ENCODE measurements at regions not wholly inside any gene's neighbourhood (a gene's known extent, or its start where the extent isn't known, plus 50 kb on each side); places are given as distances from the start of the nearest gene placed in this dataset.

DNA sequence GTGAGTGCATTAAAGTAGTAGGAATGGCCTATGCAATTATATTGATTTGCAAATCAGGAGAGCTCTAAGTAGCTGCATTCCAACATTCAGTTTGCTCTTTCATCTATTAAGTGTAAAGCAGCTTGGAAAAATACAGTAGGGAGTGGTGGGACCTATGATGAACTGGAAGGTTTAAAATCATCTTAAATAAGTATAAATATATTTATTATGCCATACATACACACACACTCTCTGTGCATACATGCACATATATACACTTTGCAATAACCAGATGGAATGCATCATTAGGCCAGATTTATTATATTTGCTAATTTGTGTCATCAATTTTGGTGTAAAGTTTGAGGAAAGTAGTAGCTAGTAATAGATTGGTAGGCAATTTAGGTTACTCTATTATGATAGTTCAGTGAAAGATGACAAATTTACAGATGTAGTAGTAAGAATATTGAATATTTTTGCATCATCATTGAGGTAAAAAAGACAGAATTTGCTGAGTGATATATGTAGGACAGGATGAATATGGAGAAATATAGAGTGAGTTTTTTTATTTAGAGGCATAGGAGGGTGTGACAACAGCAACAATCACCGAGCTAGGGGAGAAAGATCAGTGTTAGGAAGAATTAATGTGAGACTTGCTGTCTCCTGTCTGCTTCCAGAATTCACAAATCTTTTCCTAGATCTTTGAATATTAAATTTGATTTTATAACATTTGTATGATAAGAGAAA lies 961.0 kb upstream of the CDH2 start:
- no peak overlapping the region for H3K4me3 Mint-ChIP-seq
- Histone ChIP-seq H3K4me1 (ENCODE audit: insufficient read depth, low read length) (no peaks in the 10 kb centered on the region), H3K36me3 (ENCODE audit: insufficient read depth, low read length) (no peaks in the 10 kb centered on the region), H3K4me3 (ENCODE audit: low read length in 2 of 2) (no peak overlapping the region), H3K9me3 (ENCODE audit: control insufficient read depth in 1 of 2, low read length in 2 of 2) (no peaks in the 10 kb centered on the region), H3K27me3 (ENCODE audit: insufficient read depth, low read length) (no peaks in the 10 kb centered on the region), H3K27ac (ENCODE audit: low read depth, low read length) (no peak overlapping the region)
- no peaks in the 10 kb centered on the region for H3K27me3 Mint-ChIP-seq
- intact Hi-C loops (cut with micrococcal nuclease) = no loop called here
- POLR2A ChIA-PET (ENCODE audit: partially characterized antibody) = no interaction called here
- no peaks in the 10 kb centered on the region for H3K36me3 Mint-ChIP-seq
- CTCF ChIA-PET (ENCODE audit: partially characterized antibody) = no interaction called here
- H3K9me3 Mint-ChIP-seq = peaks cover 0 to 18% (median 8%) of the 10 kb centered on the region in 8 donors
- H3K4me1 Mint-ChIP-seq = no peaks in the 10 kb centered on the region
- H3K27ac Mint-ChIP-seq = no peak overlapping the region
- DNase-seq = no peak

DNA sequence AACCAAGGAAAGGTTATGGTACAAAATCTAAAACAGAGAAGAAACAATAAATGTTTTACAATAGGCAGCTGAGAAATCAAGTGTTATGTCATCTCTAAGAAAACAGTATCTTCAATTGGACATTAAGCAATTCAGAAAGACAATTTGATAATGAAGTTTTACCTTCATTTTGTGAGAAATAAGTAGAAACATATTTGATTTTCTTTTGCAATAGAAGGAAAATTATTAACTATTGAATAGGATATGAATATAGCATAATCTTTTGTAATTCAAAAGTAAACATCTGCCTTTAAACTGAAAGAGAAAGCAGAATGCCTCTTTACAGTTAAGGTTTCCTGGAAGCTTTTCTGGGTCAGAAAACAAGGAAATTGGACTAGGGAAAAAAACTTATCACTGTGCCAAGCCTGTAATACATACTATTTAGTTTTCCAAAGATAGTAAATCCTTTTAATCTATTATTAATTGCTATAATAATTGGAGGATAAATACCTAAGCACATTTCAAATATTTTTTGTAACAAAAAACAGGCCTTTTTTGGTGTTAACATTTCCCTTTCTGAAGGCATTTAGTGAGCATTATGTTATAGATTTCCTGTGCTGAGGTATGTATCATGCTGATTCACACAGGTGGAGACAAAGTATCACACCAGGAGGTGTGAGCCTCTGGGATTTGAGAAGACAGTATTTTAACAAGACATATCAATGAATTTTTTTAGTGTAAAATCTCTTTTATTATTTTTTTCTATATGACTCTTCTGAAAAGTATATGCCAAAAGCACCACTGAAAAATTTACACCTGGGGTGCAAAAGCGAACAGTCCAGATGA lies 947.0 kb upstream of the CDH2 start:
- Mint-ChIP-seq H3K4me3 (no peak overlapping the region), H3K27ac (no peak overlapping the region), H3K9me3 (peaks cover 0 to 20% (median 7%) of the 10 kb centered on the region in 8 donors), H3K36me3 (no peaks in the 10 kb centered on the region), H3K4me1 (no peaks in the 10 kb centered on the region), H3K27me3 (no peaks in the 10 kb centered on the region)
- no peak for DNase-seq
- intact Hi-C loops (cut with micrococcal nuclease) = no loop called here
- CTCF ChIA-PET (ENCODE audit: partially characterized antibody) = no interaction called here
- Histone ChIP-seq H3K4me3 (ENCODE audit: low read length in 2 of 2) (no peak overlapping the region), H3K9me3 (ENCODE audit: control insufficient read depth in 1 of 2, low read length in 2 of 2) (peaks cover 0 to 3% of the 10 kb centered on the region in 2 donors), H3K4me1 (ENCODE audit: insufficient read depth, low read length) (no peaks in the 10 kb centered on the region), H3K27me3 (ENCODE audit: insufficient read depth, low read length) (no peaks in the 10 kb centered on the region), H3K27ac (ENCODE audit: low read depth, low read length) (no peak overlapping the region), H3K36me3 (ENCODE audit: insufficient read depth, low read length) (no peaks in the 10 kb centered on the region)
- POLR2A ChIA-PET (ENCODE audit: partially characterized antibody) = no interaction called here

DNA sequence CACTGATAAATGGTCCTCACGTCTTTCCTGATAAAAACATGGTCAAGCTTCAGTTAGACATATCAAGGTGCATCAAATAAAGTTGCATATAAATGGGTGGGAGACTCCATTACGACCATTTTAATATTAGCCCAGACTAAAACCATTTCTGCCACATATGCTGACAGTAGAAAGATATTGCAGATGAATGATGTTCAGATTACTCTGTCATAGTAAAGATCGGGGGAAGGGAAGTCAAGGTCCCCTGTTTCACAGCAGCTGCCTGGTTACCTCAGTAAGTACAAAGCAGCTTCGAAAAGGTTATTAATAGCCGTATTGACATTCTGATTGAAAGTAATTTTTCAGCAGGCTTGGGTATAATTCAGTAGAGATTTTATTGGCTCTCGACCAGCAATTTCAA lies 927.7 kb upstream of the CDH2 start:
- Histone ChIP-seq H3K4me3 (ENCODE audit: low read length in 2 of 2) (no peak overlapping the region), H3K4me1 (ENCODE audit: insufficient read depth, low read length) (no peaks in the 10 kb centered on the region), H3K27ac (ENCODE audit: low read depth, low read length) (no peak overlapping the region), H3K9me3 (ENCODE audit: control insufficient read depth in 1 of 2, low read length in 2 of 2) (no peaks in the 10 kb centered on the region), H3K27me3 (ENCODE audit: insufficient read depth, low read length) (no peaks in the 10 kb centered on the region), H3K36me3 (ENCODE audit: insufficient read depth, low read length) (no peaks in the 10 kb centered on the region)
- Mint-ChIP-seq H3K36me3 (no peaks in the 10 kb centered on the region), H3K4me3 (no peak overlapping the region), H3K27ac (no peak overlapping the region), H3K9me3 (peaks cover 4 to 44% (median 21%) of the 10 kb centered on the region in 8 donors), H3K4me1 (no peaks in the 10 kb centered on the region), H3K27me3 (no peaks in the 10 kb centered on the region)
- intact Hi-C loops (cut with micrococcal nuclease) = no loop called here
- POLR2A ChIA-PET (ENCODE audit: partially characterized antibody) = no interaction called here
- CTCF ChIA-PET (ENCODE audit: partially characterized antibody) = no interaction called here
- DNase-seq = no peak

DNA sequence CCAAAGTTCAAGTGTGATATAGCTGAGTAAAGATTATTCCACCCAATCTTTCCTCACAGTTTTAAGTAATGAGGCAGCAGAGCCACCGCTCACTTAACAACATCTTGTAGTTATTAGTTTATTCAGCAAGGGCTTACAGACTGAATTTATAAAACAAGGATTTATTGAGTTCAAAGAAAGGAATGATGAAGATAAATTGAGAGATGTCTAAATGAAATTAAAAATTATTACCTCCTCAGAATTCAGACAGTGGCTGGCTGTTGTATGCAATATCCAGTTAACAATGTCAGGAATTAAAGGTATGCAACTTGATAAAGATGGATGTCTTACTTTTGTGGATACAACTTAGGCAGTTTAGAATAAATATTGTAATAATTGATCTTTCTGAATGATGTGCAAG lies 927.3 kb upstream of the CDH2 start:
- H3K36me3 ChIP-seq (ENCODE audit: insufficient read depth, low read length) = no peaks in the 10 kb centered on the region

DNA sequence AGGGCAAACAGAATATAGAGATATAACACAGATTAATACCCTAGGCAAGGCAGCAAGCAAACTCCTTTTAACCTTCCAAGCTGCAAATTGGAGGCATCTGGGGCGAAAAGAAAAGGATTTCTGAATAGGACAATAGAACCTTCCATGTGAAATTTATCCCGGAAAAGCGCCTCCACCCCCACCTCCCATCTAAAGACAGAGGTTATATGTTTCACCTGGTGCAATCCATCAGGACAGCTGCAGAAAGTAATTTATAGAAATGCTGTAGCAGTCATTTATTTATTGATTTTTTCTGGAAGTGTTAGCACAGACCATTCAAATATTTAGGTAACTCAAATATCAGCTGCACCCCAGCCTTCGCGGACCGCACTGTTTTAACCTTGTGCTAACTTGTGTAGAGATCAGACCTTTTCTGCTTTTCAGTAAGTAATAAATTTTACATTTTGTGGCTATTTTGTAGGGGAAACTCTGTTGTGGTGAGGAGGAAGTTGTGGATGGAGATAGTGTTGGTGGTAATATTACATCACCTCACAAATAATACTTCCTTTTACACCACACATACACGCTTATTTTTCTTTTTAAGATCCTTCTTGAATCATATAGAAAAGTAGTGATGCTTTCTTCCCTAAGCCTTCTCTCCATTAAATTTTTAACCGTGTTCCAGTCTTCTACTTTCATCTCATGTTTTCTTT lies 919.3 kb upstream of the CDH2 start:
- Histone ChIP-seq H3K36me3 (ENCODE audit: insufficient read depth, low read length) (no peaks in the 10 kb centered on the region), H3K27ac (ENCODE audit: low read depth, low read length) (no peak overlapping the region), H3K4me3 (ENCODE audit: low read length in 2 of 2) (no peak overlapping the region), H3K9me3 (ENCODE audit: control insufficient read depth in 1 of 2, low read length in 2 of 2) (no peaks in the 10 kb centered on the region), H3K27me3 (ENCODE audit: insufficient read depth, low read length) (no peaks in the 10 kb centered on the region), H3K4me1 (ENCODE audit: insufficient read depth, low read length) (no peaks in the 10 kb centered on the region)
- DNase-seq = no peak
- H3K4me3 Mint-ChIP-seq = no peak overlapping the region
- no peak overlapping the region for H3K27ac Mint-ChIP-seq
- H3K9me3 Mint-ChIP-seq = peaks cover 0 to 39% (median 21%) of the 10 kb centered on the region in 8 donors
- no peaks in the 10 kb centered on the region for H3K4me1 Mint-ChIP-seq
- no peaks in the 10 kb centered on the region for H3K36me3 Mint-ChIP-seq
- CTCF ChIA-PET (ENCODE audit: partially characterized antibody) = no interaction called here
- intact Hi-C loops (cut with micrococcal nuclease) = no loop called here
- H3K27me3 Mint-ChIP-seq = no peaks in the 10 kb centered on the region
- POLR2A ChIA-PET (ENCODE audit: partially characterized antibody) = no interaction called here

More for the DNA sequence above, 927.3 kb upstream of the CDH2 start:
- no peak overlapping the region for H3K4me3 Mint-ChIP-seq
- H3K9me3 Mint-ChIP-seq = peaks cover 4 to 44% (median 23%) of the 10 kb centered on the region in 8 donors
- Histone ChIP-seq H3K4me1 (ENCODE audit: insufficient read depth, low read length) (no peaks in the 10 kb centered on the region), H3K4me3 (ENCODE audit: low read length in 2 of 2) (no peak overlapping the region), H3K9me3 (ENCODE audit: control insufficient read depth in 1 of 2, low read length in 2 of 2) (no peaks in the 10 kb centered on the region), H3K27me3 (ENCODE audit: insufficient read depth, low read length) (no peaks in the 10 kb centered on the region), H3K27ac (ENCODE audit: low read depth, low read length) (no peak overlapping the region)
- H3K27me3 Mint-ChIP-seq = no peaks in the 10 kb centered on the region
- no peaks in the 10 kb centered on the region for H3K4me1 Mint-ChIP-seq
- POLR2A ChIA-PET (ENCODE audit: partially characterized antibody) = no interaction called here
- no peak overlapping the region for H3K27ac Mint-ChIP-seq
- no peak for DNase-seq
- H3K36me3 Mint-ChIP-seq = no peaks in the 10 kb centered on the region
- intact Hi-C loops (cut with micrococcal nuclease) = no loop called here
- CTCF ChIA-PET (ENCODE audit: partially characterized antibody) = no interaction called here

DNA sequence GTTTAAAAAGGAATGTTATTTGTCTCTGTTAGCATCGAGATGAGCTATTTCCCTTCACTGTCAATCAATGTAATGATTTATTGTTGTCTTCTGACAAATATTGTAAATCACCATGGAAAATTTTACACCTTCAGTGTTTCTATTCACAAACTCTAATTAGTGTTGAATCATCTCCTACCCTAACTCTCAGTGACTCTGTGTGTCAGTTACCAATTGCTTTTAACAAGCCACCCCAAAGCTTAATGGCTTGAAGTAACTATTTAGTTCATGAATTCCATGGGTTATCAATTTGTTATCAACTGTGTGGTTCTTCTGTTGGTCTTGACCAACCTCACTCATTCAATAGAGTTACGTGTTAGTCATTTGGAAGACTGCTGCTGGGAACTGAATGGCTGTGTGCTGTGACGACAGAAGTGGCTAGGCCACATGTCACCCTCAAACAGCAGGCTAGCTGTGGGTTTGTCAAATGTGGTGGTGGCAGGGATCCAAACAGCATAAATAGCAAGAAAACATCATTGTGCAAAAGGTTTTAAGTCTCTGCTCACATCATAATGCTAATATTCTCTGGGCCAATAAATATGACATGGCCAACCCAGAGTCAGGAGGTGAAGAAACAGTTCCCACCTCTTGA lies 910.8 kb upstream of the CDH2 start:
- ChIA-PET CTCF (ENCODE audit: partially characterized antibody) (no interaction called here), POLR2A (ENCODE audit: partially characterized antibody) (no interaction called here)
- Mint-ChIP-seq H3K36me3 (no peaks in the 10 kb centered on the region), H3K4me1 (no peaks in the 10 kb centered on the region), H3K4me3 (no peak overlapping the region), H3K27ac (no peak overlapping the region), H3K9me3 (peaks cover 3 to 37% (median 24%) of the 10 kb centered on the region in 8 donors), H3K27me3 (no peaks in the 10 kb centered on the region)
- H3K36me3 ChIP-seq (ENCODE audit: insufficient read depth, low read length) = no peaks in the 10 kb centered on the region
- no peak overlapping the region for H3K4me3 ChIP-seq (ENCODE audit: low read length in 2 of 2)
- no peaks in the 10 kb centered on the region for H3K27me3 ChIP-seq (ENCODE audit: insufficient read depth, low read length)
- no peak for DNase-seq
- H3K9me3 ChIP-seq (ENCODE audit: control insufficient read depth in 1 of 2, low read length in 2 of 2) = no peaks in the 10 kb centered on the region
- no peaks in the 10 kb centered on the region for H3K4me1 ChIP-seq (ENCODE audit: insufficient read depth, low read length)
- no peak overlapping the region for H3K27ac ChIP-seq (ENCODE audit: low read depth, low read length)
- intact Hi-C loops (cut with micrococcal nuclease) = loop anchor here (10.0 kb wide), 1 partner anchor 53 kb away; no protein-coding TSS in a partner anchor

DNA sequence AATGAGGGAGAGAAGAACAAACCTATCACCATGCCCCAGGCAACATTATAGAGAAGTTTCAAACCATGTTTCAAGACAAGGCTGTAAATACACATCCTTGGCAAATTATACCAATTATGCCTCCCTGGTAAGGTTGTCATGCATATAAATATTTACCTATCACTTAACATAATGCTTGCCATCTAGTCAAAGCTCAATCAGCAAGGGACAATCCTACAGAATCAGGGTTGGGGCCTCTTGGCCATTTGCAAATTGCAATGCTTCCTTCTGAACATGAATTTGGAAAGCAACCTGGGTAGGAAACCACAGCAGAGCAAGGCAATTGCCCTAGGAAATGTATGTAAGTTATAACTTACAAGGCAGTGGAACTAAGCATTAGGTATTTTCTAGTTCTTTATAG lies 907.2 kb upstream of the CDH2 start:
- H3K27me3 Mint-ChIP-seq = no peaks in the 10 kb centered on the region
- no peak for DNase-seq
- intact Hi-C loops (cut with micrococcal nuclease) = loop anchor here (10.0 kb wide), 1 partner anchor 49 kb away; no protein-coding TSS in a partner anchor
- H3K4me1 ChIP-seq (ENCODE audit: insufficient read depth, low read length) = no peaks in the 10 kb centered on the region
- no peaks in the 10 kb centered on the region for H3K36me3 Mint-ChIP-seq
- POLR2A ChIA-PET (ENCODE audit: partially characterized antibody) = no interaction called here
- H3K9me3 ChIP-seq (ENCODE audit: control insufficient read depth in 1 of 2, low read length in 2 of 2) = no peaks in the 10 kb centered on the region
- H3K4me1 Mint-ChIP-seq = no peaks in the 10 kb centered on the region
- H3K36me3 ChIP-seq (ENCODE audit: insufficient read depth, low read length) = no peaks in the 10 kb centered on the region
- no peak overlapping the region for H3K27ac ChIP-seq (ENCODE audit: low read depth, low read length)
- no peak overlapping the region for H3K4me3 ChIP-seq (ENCODE audit: low read length in 2 of 2)
- H3K27me3 ChIP-seq (ENCODE audit: insufficient read depth, low read length) = no peaks in the 10 kb centered on the region
- CTCF ChIA-PET (ENCODE audit: partially characterized antibody) = no interaction called here
- H3K4me3 Mint-ChIP-seq = no peak overlapping the region
- H3K9me3 Mint-ChIP-seq = peaks cover 3 to 40% (median 26%) of the 10 kb centered on the region in 8 donors
- H3K27ac Mint-ChIP-seq = no peak overlapping the region

All from CD4-positive, alpha-beta memory T cell (primary cell).